ENCODE measurements at regions not wholly inside any gene's neighbourhood (a gene's known extent, or its start where the extent isn't known, plus 50 kb on each side); places are given as distances from the start of the nearest gene placed in this dataset.

DNA sequence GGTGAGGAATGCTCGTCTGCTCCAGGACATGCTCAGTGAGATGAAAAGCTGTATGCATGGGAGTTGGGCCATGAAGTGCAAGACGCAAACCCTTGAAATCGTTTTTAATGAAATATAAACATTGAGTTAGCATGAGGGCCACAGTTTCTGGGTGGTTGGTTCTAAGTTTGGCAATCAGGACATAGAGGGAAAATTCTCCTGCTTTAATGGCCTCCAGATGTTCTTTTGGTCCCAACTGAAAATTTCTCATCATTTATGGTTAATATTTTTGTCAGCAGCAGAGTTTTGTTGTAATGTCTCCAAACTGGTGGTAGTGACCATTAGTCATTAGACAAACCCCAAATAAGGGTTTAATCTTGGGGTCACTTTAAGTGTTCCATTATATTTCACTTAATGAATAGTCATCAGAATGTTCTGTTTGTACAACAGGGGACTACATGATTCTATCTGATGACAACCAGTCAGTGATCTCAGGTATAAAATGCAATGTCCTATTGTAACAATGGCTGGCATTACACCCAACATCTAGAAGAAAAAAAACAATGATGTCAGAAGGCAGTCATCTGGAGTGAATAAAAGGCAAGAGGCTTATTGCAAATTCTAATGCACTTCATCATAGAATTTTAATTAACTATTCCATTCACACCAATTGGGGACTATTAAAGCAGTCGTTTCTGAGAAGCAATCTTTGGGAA is 197.4 kb downstream of the JCAD start:
- TF ChIP-seq, protein P1, sequence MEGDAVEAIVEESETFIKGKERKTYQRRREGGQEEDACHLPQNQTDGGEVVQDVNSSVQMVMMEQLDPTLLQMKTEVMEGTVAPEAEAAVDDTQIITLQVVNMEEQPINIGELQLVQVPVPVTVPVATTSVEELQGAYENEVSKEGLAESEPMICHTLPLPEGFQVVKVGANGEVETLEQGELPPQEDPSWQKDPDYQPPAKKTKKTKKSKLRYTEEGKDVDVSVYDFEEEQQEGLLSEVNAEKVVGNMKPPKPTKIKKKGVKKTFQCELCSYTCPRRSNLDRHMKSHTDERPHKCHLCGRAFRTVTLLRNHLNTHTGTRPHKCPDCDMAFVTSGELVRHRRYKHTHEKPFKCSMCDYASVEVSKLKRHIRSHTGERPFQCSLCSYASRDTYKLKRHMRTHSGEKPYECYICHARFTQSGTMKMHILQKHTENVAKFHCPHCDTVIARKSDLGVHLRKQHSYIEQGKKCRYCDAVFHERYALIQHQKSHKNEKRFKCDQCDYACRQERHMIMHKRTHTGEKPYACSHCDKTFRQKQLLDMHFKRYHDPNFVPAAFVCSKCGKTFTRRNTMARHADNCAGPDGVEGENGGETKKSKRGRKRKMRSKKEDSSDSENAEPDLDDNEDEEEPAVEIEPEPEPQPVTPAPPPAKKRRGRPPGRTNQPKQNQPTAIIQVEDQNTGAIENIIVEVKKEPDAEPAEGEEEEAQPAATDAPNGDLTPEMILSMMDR (conservative IDR thresholded peaks at IDR 0.05 in 1 of 2, IDR thresholded peaks at IDR 0.05 in 1 of 2; ENCODE audit: low read depth in 1 of 2, low read length in 2 of 2), result no peak
- TF ChIP-seq EZH2 (IDR thresholded peaks at IDR 0.05; ENCODE audit: low read length, missing control alignments), result no peak

Measured in fibroblast of lung (primary cell).